ENCODE measurements at regions not wholly inside any gene's neighbourhood (a gene's known extent, or its start where the extent isn't known, plus 50 kb on each side); places are given as distances from the start of the nearest gene placed in this dataset.

DNA sequence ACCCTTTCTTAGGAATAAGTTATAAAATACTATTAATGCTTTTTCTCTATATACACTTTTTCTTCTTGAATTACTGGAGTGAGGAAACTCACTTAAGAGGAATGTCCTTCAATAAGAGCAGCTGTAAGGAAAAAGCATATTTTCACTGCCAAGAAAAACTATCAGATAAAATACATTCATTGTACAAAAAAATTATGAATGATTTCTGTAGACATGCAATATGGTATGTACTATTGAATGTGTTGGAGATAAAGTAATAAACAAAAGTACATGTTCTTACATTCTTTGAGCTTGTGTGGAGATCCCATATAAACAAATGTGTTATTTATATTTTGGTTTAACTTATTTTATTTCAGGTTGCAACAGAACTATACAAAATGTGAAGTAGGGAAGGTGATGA lies 241.0 kb upstream of the ZNF717 start:
- TF ChIP-seq, protein P1, sequence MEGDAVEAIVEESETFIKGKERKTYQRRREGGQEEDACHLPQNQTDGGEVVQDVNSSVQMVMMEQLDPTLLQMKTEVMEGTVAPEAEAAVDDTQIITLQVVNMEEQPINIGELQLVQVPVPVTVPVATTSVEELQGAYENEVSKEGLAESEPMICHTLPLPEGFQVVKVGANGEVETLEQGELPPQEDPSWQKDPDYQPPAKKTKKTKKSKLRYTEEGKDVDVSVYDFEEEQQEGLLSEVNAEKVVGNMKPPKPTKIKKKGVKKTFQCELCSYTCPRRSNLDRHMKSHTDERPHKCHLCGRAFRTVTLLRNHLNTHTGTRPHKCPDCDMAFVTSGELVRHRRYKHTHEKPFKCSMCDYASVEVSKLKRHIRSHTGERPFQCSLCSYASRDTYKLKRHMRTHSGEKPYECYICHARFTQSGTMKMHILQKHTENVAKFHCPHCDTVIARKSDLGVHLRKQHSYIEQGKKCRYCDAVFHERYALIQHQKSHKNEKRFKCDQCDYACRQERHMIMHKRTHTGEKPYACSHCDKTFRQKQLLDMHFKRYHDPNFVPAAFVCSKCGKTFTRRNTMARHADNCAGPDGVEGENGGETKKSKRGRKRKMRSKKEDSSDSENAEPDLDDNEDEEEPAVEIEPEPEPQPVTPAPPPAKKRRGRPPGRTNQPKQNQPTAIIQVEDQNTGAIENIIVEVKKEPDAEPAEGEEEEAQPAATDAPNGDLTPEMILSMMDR (IDR thresholded peaks at IDR 0.05): no peak
- TF ChIP-seq POLR2A (IDR thresholded peaks at IDR 0.05): no peak
